Endothelial cell of umbilical vein (primary cell): ENCODE measurements at regions not wholly inside any gene's neighbourhood (a gene's known extent, or its start where the extent isn't known, plus 50 kb on each side); places are given as distances from the start of the nearest gene placed in this dataset.

Experiments
- BruUV-seq: library from RNA; stranded (reverse); fragments of 400-500 nt; replicated peaks from 2 replicates; lab custom pipeline; 2021; lab: Mats Ljungman, UMichigan
- CTCF ChIA-PET: fragments of 300-600, 350-600 bp; sonication (Branson Sonifier 250); formaldehyde crosslinking; loops from one replicate; lab custom pipeline; 2021; ENCODE audit warnings: antibody characterized with exemption, inconsistent platforms; lab: Charles Lee
- POLR2A ChIA-PET: fragments of 300-600, 350-600 bp; sonication (Branson Sonifier 250); formaldehyde crosslinking; loops from one replicate; lab custom pipeline; 2021; ENCODE audit warnings: antibody characterized with exemption, inconsistent platforms; lab: Charles Lee
- DNase-seq: peaks from one replicate; pipeline ENCODE4 v3.0.0-alpha.2; 2011; ENCODE audit warnings: low read depth, low spot score
- FAIRE-seq: peaks from 2 replicates; lab custom pipeline; 2011; peaks lifted over from hg19 to GRCh38; lab: Jason Lieb, UNC
- H2AFZ ChIP-seq: 2 replicates; pipeline ENCODE4 v1.6.0; 2012; ENCODE audit warnings: low read depth, low read length, control low read depth, inconsistent platforms
- H3K27ac ChIP-seq: 2 replicates; pipeline ENCODE4 v1.5.1; 2011; ENCODE audit warnings: low read depth, mild to moderate bottlenecking, control low read depth, low read length, moderate library complexity; ENCODE audit not compliant: insufficient read depth
- H3K27me3 ChIP-seq, 2 experiments: 2 replicates each; pipeline versions ENCODE4 v1.6.0 to v1.6.1; 2011; ENCODE audit warnings: low read length in 2 of 2, mixed read lengths in 1 of 2; ENCODE audit not compliant: control insufficient read depth in 2 of 2, insufficient read depth in 2 of 2
- H3K36me3 ChIP-seq, 2 experiments: 2 replicates in 1 of 2; 3 replicates in 1 of 2; pipeline ENCODE4 v1.5.1; 2011; ENCODE audit warnings: low read length in 2 of 2, mild to moderate bottlenecking in 1 of 2, moderate library complexity in 1 of 2; ENCODE audit not compliant: control insufficient read depth in 2 of 2, insufficient read depth in 2 of 2; ENCODE audit errors: extremely low read depth in 1 of 2
- H3K4me1 ChIP-seq: 3 replicates; pipeline ENCODE4 v1.5.1; 2011; ENCODE audit warnings: mild to moderate bottlenecking, low read length; ENCODE audit not compliant: control insufficient read depth, insufficient read depth; ENCODE audit errors: extremely low read depth
- H3K4me2 ChIP-seq: 2 replicates; pipeline ENCODE4 v1.6.1; 2011; ENCODE audit warnings: low read length, control low read depth, mixed read lengths; ENCODE audit not compliant: insufficient read depth
- H3K4me3 ChIP-seq, 3 experiments: fragments of 200-600 bp in 1 of 3; sonication (generic), shearing (Covaris generic) in 1 of 3; replicated peaks in 1 of 3; 2 replicates each; pipeline ENCODE4 v1.5.1; 2011 to 2016; ENCODE audit warnings: control low read depth in 3 of 3, low read length in 3 of 3, mild to moderate bottlenecking in 2 of 3, inconsistent platforms in 1 of 3, low read depth in 1 of 3, moderate library complexity in 1 of 3; ENCODE audit not compliant: insufficient read depth in 1 of 3
- H3K79me2 ChIP-seq: 2 replicates; pipeline ENCODE4 v1.6.0; 2012; ENCODE audit warnings: low read length, inconsistent platforms; ENCODE audit not compliant: control insufficient read depth, insufficient read depth
- H3K9ac ChIP-seq: replicated peaks from 2 replicates; pipeline ENCODE3; 2011; ENCODE audit warnings: low read length, control low read depth; ENCODE audit not compliant: insufficient read depth; ENCODE audit errors: extremely low read depth
- H3K9me1 ChIP-seq: replicated peaks from 3 replicates; pipeline ENCODE4 v1.6.0; 2011; ENCODE audit warnings: mild to moderate bottlenecking, low read length; ENCODE audit not compliant: control insufficient read depth, insufficient read depth; ENCODE audit errors: extremely low read depth
- H3K9me3 ChIP-seq: replicated peaks from 2 replicates; pipeline ENCODE4 v1.5.1; 2012; ENCODE audit warnings: low read length, inconsistent platforms; ENCODE audit not compliant: control insufficient read depth, insufficient read depth
- H4K20me1 ChIP-seq: replicated peaks from 2 replicates; pipeline ENCODE3; 2011; ENCODE audit warnings: mild to moderate bottlenecking, low read length; ENCODE audit not compliant: control insufficient read depth, insufficient read depth; ENCODE audit errors: extremely low read depth
- EZH2 ChIP-seq: IDR thresholded peaks from 2 replicates; pipeline ENCODE4 v1.6.1; 2012; ENCODE audit warnings: borderline replicate concordance, low read depth, mild to moderate bottlenecking, moderate library complexity, low read length, inconsistent platforms; ENCODE audit not compliant: severe bottlenecking
- FOS ChIP-seq: IDR thresholded peaks from 2 replicates; pipeline ENCODE4 v1.6.1; 2011; ENCODE audit warnings: mild to moderate bottlenecking, low read length, moderate library complexity, borderline replicate concordance; ENCODE audit not compliant: insufficient read depth
- GATA2 ChIP-seq: IDR thresholded peaks from 2 replicates; pipeline ENCODE4 v1.7.0; 2011; ENCODE audit warnings: low read depth, mild to moderate bottlenecking, moderate library complexity, mixed read lengths, low read length; ENCODE audit not compliant: insufficient read length, insufficient read depth
- JUN ChIP-seq: IDR thresholded peaks from 2 replicates; pipeline ENCODE4 v1.6.1; 2011; ENCODE audit warnings: borderline replicate concordance, low read depth; ENCODE audit not compliant: insufficient read length, insufficient read depth
- MYC ChIP-seq: IDR thresholded peaks from one replicate; pipeline ENCODE4 v1.6.1; 2011; ENCODE audit warnings: mild to moderate bottlenecking, low read depth, low read length
- POLR2A ChIP-seq: IDR thresholded peaks from 2 replicates; pipeline ENCODE4 v1.6.1; 2012; ENCODE audit warnings: low read depth, mild to moderate bottlenecking, control low read depth, low read length
- POLR2AphosphoS5 ChIP-seq: IDR thresholded peaks from 2 replicates; pipeline ENCODE4 v1.6.1; 2012; ENCODE audit warnings: low read depth, mild to moderate bottlenecking, control low read depth, low read length, moderate library complexity; ENCODE audit not compliant: insufficient read depth
- dilution Hi-C: fragments of 300-500 bp; cut with MboI; formaldehyde crosslinking; loops from one replicate; pipeline ENCODE4 v1.15.0; 2019; ENCODE audit warnings: low sequenced_read_pairs; ENCODE audit not compliant: extremely low pct_ligation_motif_present
- intact Hi-C: fragments of 100-400 bp; cut with micrococcal nuclease; formaldehyde crosslinking; loops from one replicate; pipeline ENCODE4 v1.10.0; 2022
- TF ChIP-seq, protein P1 (sequence below): IDR thresholded peaks from 2 replicates; pipeline ENCODE4 v1.6.1; 2011; ENCODE audit not compliant: insufficient read depth, insufficient read length
- TF ChIP-seq, protein P2 (sequence below), 2 donors: IDR thresholded peaks; 1 replicate in 1 of 2; 2 replicates in 1 of 2; pipeline ENCODE4 v1.5.1; 2011; ENCODE audit warnings: low read length in 2 of 2, mild to moderate bottlenecking in 2 of 2, moderate library complexity in 2 of 2, control low read depth in 1 of 2, inconsistent platforms in 1 of 2, low read depth in 1 of 2; ENCODE audit not compliant: insufficient read depth in 1 of 2; ENCODE audit errors: extremely low read depth in 1 of 2

DNA sequence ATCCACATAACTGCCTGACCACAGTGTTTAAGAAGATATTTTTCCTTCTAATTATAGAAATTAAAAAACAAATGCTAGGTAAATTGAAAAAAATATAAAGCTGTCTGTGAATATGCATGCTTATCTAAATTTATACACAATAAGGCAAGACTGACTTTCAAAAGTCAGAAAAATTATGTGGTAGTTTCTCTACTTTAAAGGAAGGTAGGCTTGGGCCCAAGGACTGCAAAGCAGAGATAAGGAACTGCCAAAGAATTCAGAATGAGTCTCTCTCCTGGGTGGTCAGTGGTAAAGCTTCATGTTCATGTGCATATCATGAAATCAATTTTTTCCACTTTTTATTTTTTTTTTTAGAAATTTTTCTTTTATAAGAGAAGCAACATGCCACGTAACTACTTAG, 998.6 kb downstream of the REEP3 start:
- POLR2A ChIA-PET, result no interaction called here
- no TSS peak for BruUV-seq
- H3K9ac ChIP-seq, result no peak overlapping the region
- DNase-seq, result no peak
- CTCF ChIA-PET, result no interaction called here
- H3K4me3 ChIP-seq, result no peak overlapping the region
- no peaks in the 10 kb centered on the region for H3K79me2 ChIP-seq
- no peaks in the 10 kb centered on the region for H3K27me3 ChIP-seq
- H3K4me1 ChIP-seq, result no peaks in the 10 kb centered on the region
- TF ChIP-seq POLR2AphosphoS5, result no peak
- no peak for TF ChIP-seq EZH2
- no peak for TF ChIP-seq FOS
- TF ChIP-seq POLR2A, result no peak
- no peaks in the 10 kb centered on the region for H3K36me3 ChIP-seq
- no peaks in the 10 kb centered on the region for H3K9me3 ChIP-seq
- H2AFZ ChIP-seq, result no peak overlapping the region
- no peaks in the 10 kb centered on the region for H3K9me1 ChIP-seq
- H4K20me1 ChIP-seq, result no peaks in the 10 kb centered on the region
- no peak overlapping the region for H3K4me2 ChIP-seq
- dilution Hi-C loops (no loop called here), intact Hi-C loops (no loop called here)
- H3K27ac ChIP-seq, result no peak overlapping the region
- FAIRE-seq, result no peak

DNA sequence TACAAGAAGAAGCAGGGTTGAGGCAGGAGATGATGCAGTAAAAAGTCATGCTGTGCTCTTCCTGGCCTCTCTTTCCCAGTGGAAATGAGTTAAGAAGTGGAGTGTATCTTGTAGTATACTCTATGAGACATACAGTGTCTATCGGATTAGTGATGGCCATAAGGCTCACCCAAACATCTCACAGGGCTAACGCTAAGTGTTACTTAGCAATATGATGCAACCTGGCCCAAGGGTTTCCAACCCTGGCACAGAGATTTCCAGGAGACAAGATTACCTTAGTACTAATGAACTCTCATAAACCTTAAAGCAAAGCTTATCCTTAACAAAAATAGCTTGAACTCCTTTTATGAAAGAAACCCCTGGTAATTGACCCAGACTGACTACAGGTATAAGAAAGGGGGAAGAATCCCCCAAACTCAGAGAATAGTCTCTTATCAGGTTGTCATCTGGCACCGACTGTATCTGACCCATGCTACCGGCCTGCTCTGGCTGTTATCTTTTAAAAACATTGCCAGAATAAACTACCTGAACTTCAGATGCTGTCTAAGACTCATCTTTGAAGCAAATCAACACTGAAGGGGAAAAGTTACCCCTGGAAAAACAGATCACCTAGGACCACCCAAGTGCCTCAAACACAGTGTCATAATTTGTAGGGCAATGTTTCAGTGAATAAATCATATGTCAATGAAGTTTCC, 1002.0 kb downstream of the REEP3 start:
- H3K36me3 ChIP-seq, result no peaks in the 10 kb centered on the region
- dilution Hi-C loops (no loop called here), intact Hi-C loops (no loop called here)
- H3K27ac ChIP-seq, result no peak overlapping the region
- H4K20me1 ChIP-seq, result no peaks in the 10 kb centered on the region
- no peak for DNase-seq
- H3K9ac ChIP-seq, result no peak overlapping the region
- no peak overlapping the region for H2AFZ ChIP-seq
- ChIA-PET POLR2A (no interaction called here), CTCF (no interaction called here)
- no TSS peak for BruUV-seq
- FAIRE-seq, result no peak
- H3K79me2 ChIP-seq, result no peaks in the 10 kb centered on the region
- H3K9me3 ChIP-seq, result no peaks in the 10 kb centered on the region
- H3K4me1 ChIP-seq, result no peaks in the 10 kb centered on the region
- TF ChIP-seq, protein P1, sequence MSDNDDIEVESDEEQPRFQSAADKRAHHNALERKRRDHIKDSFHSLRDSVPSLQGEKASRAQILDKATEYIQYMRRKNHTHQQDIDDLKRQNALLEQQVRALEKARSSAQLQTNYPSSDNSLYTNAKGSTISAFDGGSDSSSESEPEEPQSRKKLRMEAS, result no peak
- no peak for TF ChIP-seq GATA2
- TF ChIP-seq JUN, result no peak
- TF ChIP-seq FOS, result no peak
- no peak for TF ChIP-seq POLR2AphosphoS5
- TF ChIP-seq, protein P2, sequence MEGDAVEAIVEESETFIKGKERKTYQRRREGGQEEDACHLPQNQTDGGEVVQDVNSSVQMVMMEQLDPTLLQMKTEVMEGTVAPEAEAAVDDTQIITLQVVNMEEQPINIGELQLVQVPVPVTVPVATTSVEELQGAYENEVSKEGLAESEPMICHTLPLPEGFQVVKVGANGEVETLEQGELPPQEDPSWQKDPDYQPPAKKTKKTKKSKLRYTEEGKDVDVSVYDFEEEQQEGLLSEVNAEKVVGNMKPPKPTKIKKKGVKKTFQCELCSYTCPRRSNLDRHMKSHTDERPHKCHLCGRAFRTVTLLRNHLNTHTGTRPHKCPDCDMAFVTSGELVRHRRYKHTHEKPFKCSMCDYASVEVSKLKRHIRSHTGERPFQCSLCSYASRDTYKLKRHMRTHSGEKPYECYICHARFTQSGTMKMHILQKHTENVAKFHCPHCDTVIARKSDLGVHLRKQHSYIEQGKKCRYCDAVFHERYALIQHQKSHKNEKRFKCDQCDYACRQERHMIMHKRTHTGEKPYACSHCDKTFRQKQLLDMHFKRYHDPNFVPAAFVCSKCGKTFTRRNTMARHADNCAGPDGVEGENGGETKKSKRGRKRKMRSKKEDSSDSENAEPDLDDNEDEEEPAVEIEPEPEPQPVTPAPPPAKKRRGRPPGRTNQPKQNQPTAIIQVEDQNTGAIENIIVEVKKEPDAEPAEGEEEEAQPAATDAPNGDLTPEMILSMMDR (IDR thresholded peaks at IDR 0.05; ENCODE audit: extremely low read depth in 1 of 2, insufficient read depth in 1 of 2, low read depth in 1 of 2, low read length in 2 of 2), result no peak
- no peak for TF ChIP-seq POLR2A
- TF ChIP-seq EZH2, result no peak
- no peak for TF ChIP-seq MYC
- H3K9me1 ChIP-seq, result no peaks in the 10 kb centered on the region
- no peaks in the 10 kb centered on the region for H3K27me3 ChIP-seq
- no peak overlapping the region for H3K4me2 ChIP-seq
- H3K4me3 ChIP-seq, result no peak overlapping the region
